ENCODE measurements at regions not wholly inside any gene's neighbourhood (a gene's known extent, or its start where the extent isn't known, plus 50 kb on each side); places are given as distances from the start of the nearest gene placed in this dataset.
"Not testable (repeated sequence)": the region's sequence is repeated elsewhere in the genome, so short reads cannot be mapped to it uniquely, and the experiment has no call there.

DNA sequence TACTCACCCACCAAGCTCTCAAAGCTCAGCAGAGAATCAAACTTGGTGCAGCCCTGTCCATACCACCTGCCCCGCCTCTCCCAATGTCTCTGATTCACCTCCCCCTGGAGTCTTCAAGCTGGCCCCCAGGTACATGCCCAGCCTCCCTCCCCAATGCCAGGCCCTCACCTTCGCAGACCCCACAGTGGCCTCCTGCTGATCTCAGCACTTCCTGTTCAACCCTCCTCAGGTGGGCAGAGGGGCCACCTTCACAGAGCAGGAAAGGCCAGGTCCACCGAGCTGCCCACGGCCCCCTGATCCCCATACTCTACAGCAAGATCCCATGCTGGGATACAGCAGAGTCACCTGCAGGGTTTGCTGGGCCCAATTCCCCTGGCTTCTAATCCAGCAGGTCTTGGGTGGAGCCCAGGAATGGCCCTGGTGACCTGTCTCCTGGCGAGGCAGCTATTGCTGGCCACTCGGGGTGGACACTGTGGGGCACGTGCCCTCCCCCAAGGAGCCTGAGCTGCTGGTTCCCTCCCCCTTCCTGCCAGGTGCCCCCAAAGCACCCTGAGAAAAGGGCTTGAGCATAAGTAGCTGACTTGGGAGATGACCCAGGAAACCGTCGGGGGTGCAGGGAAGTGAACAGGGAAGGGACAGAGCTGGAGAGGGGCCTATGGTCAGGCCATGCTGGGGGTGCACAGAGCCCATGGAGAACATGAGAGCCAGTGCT lies 150.7 kb downstream of the BRD1 start:
- no peak for DNase-seq (ENCODE audit: low spot score)

DNA sequence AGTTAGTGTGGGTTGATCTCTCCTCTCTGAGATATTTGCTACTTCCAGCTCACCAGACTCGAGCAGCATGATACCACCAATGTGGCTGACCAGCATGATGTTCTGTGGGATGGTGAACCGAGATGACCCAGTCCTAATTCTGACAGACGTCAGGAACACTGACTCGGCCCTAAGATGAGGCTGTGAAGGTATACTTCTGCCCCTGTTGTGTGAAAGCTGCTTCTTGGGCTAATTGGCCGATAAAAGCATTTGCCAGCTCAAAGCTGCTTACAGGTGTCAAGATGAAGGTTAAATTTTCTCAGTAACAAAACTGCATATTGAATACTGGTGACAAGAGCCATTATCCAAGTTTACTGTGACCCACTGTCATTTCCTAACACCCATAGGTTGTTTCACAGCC lies 151.4 kb downstream of the BRD1 start:
- DNase-seq (ENCODE audit: low spot score) = no peak

DNA sequence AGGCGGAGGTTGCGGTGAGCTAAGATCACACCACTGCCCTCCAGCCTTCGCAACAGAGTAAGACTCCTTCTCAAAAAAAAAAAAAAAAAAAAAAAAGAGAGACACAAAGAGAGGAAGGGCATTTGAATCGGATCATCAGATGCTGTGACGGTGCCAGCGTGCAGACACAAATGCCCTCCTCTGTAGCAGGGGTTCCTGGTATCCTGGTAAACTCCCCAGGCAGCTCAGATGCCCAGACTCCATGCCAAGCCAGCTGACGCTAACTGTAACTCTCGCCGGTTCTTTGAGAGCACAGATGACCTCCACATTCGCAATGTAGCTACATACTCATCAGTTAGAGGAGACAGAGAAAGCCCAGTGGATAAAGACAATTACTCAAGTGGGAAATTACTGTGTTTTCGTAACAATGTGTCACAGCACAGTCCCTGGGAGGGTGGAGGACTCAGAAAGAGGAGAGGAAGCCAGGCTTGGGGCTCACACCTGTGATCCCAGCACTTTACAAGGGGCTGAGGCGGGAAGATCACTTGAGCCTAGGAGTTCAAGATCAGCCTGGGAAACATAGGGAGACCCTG lies 153.1 kb downstream of the BRD1 start:
- no peak for DNase-seq (ENCODE audit: low spot score)

DNA sequence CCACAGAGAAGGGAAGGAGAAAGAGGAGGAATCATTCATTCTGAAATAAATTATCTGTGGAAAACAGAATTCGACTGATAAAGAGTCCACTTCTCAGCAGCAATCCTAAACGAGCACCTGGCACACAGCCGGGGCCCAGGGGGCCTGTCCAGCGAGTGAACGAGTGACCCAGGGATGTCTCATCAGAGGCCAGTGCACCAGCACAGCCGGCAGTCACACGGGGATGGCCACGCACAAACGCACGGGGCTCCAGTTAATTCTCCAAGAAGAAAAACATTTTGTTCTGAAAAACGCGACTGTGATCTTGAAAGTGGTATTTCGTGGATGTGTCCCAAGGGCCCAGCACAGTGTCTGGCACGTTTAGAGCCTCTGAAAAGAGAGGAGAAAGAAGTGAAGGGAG lies 154.6 kb downstream of the BRD1 start:
- DNase-seq (ENCODE audit: low spot score) = no peak

DNA sequence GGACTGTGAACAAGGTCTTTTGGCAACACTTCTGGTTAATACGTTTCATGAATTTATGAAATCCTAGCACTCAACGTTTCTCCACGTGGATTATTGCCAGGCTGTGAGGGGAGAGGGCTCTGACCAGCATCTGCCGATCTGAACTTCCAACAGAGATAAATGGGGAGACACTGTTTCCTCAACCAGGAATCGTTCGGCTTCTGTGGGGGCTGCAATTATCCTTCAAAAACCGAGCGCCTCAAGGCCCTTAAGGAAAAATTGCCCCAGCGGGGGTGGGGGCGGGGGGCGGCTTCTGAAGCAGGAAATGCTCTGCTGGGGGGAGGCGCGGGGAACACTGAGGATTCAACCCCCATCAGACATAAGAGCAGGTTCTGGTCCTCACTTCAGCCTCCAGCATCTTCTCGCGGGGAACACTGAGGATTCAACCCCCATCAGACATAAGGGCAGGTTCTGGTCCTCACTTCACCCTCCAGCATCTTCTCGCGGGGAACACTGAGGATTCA lies 155.6 kb downstream of the BRD1 start:
- DNase-seq (ENCODE audit: low spot score) = no peak

DNA sequence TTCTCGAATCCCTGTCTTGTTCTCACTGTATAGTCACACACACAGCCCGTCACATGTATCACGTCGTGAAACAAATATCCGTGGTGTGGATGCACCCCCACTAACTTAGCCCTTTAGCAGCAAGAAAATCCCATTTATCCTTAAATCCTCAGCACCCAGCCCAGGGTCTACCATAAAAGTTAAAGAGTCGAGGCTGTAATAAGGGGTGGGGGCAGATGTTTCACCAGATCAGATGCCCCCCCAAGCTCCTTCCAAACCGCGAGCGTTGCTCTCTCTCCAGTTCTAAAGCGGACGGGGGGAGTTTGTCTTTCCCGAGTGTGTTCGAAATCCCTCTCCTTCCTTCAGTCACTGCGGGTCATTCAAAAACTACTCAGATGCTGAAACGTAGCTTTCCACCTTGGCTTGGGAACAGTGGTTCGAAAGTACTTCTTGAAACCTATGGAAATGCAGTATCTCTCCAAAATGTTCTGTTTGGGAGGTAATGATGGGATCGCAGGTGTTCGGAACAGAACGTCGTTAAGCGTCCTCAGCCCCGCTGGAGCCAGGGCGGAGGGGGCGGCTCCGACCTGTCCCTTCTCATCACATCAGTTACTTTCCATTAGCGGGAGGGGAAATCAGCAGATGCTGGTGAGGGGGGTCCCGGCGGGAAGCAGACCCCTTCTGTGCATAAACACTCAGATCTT lies 156.2 kb downstream of the BRD1 start:
- DNase-seq (ENCODE audit: low spot score) = no peak

DNA sequence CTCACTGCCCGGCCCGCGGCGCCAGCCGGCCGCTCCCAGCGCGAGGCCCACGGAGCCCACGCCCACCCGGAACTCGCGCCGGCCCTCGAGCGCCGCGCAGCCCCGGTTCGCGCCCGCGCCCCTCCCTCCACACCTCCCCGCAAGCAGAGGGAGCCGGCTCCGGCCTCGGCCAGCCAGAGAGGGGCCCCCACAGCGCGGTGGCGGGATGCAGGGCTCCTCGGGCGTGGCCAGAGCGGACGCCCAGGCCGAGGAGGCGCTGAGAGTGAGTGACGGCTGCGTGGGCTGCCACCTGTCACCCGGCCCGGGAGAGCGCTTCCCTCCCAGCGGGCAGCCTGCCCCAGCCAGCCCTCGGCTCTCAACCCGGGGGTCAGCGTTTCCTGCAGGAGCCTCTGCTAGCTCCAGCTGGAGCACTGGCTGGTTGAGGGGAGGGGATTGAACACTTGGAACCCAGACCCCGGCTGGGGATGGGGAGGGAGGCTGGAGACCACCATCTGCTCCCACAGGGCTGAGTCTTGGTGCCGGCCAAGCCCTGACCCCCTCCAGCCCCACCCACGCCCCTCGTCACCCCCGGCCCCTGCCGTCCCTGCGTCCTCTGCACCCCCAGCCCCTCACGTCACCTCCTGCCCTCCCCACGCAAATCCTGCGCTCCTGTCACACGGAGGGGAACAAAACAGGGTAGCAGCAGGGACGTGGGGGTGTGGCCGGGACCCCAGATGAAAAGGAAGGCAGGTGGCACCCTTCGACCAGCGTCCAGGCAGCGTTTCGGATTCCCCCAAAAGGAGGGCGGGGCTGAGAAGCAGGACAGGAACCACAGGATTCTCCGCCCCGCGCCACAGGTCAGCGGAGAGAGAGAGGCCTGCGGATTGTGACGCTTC lies 157.0 kb downstream of the BRD1 start:
- no peak for DNase-seq (ENCODE audit: low spot score)

DNA sequence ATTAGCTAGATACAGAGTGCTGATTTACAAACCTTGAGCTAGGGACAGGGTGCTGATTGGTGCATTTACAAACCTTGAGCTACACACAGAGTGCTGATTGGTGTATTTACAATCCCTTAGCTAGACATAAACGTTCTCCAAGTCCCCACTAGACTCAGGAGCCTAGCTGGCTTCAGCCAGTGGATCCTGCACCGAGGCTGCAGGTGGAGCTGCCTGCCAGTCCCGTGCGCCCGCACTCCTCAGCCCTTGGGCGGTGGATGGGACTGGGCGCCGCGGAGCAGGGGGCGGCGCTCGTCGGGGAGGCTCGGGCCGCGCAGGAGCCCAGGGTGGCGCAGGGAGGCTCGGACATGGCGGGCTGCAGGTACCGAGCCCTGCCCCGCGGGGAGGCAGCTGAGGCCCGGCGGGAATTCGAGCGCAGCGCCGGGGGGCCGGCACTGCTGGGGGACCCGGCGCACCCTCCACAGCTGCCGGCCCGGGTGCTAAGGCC lies 157.7 kb downstream of the BRD1 start:
- DNase-seq (ENCODE audit: low spot score) = not testable (repeated sequence)

DNA sequence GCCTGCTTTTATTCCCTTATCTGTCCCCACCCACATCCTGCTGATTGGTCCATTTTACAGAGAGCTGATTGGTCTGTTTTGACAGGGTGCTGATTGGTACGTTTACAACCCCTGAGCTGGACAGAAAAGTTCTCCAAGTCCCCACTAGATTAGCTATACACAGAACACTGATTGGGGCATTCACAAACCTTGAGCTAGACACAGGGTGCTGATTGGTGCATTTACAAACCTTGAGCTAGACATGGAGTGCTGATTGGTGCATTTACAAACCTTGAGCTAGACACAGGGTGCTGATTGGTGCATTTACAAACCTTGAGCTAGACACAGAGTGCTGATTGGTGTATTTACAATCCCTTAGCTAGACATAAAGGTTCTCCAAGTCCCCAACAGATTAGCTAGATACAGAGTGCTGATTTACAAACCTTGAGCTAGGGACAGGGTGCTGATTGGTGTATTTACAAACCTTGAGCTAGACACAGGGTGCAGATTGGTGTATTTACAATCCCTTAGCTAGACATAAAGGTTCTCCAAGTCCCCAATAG lies 158.2 kb downstream of the BRD1 start:
- not testable (repeated sequence) for DNase-seq (ENCODE audit: low spot score)

DNA sequence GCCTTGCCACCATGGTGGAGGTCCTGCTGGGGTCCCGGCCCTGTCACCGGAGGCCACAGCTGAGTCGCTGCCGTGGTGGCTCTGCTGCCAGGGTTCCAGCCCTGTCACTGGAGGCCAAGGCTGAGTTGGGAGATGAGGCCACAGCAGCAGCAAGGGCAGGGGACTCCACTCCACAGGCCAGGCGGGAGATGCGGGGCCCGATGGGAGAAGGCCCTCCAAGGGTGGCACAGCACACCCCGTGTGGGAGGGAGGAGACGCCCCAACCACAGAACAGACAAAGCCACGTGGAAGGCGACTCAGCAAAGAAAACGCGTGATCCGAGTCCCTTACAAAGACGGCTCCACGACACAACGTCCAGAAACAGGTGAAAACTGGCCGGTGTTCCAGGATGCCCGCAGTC lies 159.3 kb downstream of the BRD1 start:
- no peak for DNase-seq (ENCODE audit: low spot score)

DNA sequence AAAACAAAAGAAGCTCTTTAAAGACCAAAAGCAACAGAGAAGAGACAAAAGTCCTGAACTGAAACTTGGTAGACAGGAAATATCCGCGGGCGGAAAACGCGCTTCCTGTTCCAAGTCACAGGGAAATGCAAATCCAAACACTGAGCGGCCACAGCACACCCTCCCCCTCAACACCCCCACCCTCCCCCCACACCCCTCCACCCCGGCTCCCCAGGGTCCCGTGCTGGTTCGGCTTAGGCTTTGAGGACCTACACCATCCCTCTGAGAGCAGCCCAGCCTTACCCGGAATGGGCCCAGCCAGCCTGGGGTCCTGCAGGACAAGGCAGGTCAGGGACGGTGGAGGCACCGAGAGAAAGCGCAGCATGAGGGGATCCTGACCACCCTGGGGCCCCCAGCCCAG lies 160.4 kb downstream of the BRD1 start:
- no peak for DNase-seq (ENCODE audit: low spot score)

DNA sequence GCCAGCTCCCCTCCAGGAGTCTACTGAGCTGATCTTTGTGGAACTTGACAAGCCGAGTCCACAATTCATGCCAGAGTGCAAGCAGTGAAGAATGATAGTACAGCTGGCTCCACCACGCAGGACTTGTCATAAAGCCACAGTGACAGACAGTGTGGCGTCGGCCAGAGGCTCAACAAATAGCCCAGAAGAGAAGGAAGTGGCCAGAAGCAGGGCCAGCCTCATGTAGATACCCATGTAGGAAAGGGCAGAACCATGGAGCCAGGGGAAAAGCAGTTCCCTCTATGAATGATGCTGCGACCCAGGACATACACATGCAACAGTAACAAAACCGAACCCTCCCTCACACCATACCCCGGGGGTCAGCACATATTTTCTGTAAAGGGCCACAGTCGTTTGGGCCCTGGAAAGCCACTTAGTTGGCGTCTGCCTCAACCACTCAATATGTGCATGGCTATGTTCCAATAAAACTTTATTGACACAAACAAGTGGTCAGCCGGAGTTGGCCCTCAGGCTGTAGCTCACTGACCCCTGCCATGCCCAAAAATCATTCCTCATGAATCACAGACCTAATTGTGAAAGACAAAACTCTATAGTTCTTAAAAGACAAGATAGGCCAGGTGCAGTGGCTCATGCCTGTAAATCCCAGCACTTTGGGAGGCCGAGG lies 161.4 kb downstream of the BRD1 start:
- DNase-seq (ENCODE audit: low spot score) = no peak

DNA sequence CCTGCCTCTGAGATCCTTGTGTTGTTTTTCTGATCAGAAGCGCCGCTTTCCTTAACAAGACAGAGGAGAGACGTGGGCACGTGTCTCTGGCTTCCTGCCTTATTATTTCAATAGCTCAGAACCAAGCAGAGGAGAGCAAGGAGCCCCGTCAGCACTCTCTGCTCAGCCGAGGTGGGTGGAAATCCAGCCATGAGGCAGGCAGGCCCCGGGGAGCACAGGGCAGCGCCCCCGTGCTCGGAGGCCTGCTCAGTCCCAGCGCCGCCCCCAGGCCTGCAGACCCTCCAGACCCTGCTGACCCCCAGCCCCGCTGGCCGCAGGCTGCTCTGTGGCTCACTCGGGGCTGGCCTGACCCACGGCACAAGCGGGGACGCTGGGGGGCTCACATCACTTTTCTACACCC lies 162.8 kb downstream of the BRD1 start:
- no peak for DNase-seq (ENCODE audit: low spot score)

DNA sequence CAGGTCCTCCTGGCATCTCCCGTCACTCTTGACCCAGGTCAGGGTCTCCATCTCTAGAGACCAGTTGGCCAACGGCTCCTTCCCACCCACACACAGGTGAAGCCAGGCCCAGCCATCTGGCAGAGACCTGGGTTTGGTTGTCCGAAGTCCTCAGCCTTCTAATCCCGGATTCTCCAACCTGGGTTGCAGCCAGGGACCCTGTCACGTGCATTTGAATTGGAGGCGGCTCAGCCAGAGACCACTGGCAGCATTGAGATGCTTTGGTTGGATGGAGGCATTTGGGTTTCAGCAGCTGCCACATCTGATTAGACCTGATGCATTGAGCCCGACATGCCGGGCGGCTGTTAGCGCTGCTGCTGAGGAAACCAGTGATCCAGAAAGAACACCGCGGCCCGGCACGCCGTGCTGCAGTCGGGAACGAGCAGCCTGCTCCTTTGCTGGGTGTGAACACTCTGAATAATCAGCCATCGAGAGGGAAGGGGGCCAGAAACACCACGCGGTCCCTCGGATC lies 163.2 kb downstream of the BRD1 start:
- DNase-seq (ENCODE audit: low spot score) = no peak

DNA sequence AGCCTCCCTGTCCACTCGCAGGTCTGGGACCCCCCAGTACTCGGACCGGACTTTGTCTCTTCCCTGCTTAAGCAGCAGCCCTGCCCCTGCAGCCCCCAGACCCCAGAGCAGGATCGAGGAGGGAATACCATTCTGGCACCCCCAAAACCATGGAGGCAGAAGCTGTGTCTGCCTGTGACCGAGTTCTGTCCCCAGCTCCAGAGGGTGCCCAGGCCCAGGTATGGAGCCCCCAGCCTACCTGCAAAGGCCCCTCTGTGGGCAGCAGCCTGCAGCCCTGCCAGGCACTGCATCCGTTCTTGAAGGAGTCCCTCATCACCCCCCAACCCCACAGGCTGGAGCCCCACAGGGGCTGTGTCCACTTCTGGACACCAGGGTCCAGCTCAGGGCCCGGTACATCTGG lies 163.8 kb downstream of the BRD1 start:
- DNase-seq (ENCODE audit: low spot score) = no peak

DNA sequence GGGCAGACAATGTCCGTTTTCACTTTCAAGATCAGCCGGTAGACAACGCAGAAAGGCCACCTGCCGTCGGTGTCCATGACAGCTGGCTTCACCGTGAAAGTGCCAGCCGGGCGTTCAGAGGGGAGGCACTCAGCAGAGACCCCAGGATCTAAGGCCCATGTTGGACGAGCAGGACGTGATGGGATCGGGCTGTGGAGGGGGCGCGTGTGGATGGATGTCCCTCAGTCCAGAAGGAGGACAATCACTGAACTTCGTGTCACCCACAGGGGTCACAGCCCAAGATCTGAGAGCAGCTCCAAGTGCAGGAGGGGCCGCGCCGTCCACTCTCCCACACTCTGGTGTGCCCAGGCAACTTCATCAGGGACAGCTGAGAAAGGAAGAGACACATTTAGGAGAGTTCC lies 164.4 kb downstream of the BRD1 start:
- no peak for DNase-seq (ENCODE audit: low spot score)

DNA sequence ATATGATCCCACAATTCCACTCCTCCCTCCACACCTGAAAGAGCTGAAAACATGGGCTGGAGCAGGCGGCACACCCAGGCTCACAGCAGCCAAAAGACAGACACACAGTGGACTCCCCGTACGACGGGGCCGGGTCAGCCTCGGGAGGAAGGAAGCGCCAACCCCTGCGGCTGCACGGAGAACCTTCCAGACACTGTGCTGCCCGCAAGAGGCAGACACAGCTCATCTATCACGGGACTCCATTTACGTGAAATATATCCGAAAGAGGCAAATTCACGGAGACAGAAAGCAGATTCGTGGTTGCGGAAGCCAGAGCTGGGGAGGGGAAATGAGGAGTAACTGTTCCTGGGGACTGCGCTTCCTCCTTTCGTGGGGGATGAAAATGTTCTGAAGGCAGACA lies 165.0 kb downstream of the BRD1 start:
- DNase-seq (ENCODE audit: low spot score) = no peak

DNA sequence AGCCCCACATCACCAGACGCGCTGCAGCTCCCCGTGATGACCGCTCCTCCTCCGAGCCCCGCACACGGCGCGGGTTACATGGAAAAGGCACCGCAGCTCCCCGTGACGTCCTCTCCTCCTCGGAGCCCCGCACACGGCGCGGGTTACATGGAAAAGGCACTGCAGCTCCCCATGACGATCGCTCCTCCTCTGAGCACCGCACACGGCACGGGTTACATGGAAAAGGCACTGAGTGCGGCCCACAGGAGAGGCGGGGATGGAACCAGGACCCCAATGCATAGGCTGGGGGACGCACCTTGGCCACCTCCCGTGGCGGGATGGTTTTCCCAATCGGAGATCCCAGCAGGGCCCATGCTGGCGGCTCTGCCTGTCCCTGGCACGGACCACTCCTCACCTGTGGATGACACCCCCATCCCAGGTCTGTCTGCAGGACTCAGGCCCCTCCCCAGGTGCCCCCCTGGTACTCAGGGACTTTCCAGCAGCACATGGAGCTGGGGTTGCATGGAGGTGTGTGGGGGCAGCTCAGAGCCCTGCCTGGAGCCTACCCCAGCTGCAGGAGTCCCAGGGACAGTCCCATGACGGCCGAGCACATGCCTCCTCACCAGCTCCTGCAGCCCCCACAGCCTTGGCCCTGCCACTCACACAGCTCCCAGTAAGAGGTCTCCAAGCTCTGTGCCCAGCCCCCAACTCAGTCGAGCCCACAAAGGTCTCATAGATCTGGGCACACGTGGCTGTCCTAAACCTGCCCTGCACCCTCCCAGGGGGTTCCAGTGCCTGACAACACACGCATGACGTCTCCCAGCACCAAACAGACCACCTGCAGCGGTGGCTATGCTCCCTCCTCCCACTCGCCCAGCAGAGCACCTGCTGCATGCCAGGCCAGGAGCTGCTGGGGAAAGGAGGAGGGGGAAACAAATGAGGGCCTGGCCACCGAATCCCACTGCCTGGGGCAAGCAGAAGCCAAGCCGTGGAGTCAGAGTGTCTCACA lies 166.6 kb downstream of the BRD1 start:
- no peak for DNase-seq (ENCODE audit: low spot score)

DNA sequence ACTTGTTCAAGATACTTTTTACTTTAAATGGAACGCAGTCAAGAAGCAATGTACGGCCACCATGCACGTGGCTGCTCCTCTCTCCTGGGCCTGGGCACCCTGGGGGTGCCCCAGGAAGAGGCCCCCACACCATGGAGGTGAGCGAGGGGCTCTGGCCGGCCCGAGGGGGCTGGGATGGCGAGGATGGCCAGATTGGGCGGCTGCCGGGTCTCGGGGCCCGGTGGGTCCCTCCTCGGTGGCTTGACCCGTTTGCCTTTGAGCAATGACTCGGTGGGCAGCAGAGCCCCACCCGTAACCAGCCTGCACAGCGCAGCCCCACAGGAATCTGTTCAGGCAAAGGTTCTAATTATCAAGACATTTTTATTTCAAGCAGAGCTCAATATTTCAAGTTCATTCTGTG lies 167.4 kb downstream of the BRD1 start:
- DNase-seq (ENCODE audit: low spot score) = no peak

DNA sequence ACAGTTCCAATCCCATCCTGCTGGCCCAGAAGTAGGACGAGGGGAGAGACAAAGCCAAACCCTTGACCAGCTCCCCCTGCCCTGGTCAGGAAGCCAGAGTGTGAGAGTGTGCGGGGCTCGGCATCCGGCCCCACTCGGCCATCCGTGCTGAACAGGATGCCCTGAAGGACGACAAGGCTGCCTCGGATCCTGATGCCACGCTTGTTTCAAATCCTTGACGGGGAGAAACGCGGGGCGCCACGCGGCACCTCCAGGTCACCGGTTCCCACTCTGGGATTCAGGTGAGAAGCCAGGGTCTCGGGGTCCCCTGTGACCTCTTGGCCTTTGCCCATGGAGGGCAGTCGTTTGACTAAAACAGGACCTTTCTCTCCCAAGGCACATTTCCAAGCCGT lies 167.8 kb downstream of the BRD1 start:
- no peak for DNase-seq (ENCODE audit: low spot score)

Data from AG08396 (cell line).